IMR-90 (cell line): ENCODE measurements at regions not wholly inside any gene's neighbourhood (a gene's known extent, or its start where the extent isn't known, plus 50 kb on each side); places are given as distances from the start of the nearest gene placed in this dataset.

ENCODE experiments used
- ATAC-seq: fragments of 200-7000 bp; cut with Tn5 transposase; 2 replicates; pipeline ENCODE4 v1.9.1; 2020; ENCODE audit warnings: low read depth, mild to moderate bottlenecking, moderate library complexity
- BruUV-seq: library from RNA; stranded (reverse); fragments of 400-500 nt; replicated peaks from 2 replicates; lab custom pipeline; 2021; lab: Mats Ljungman, UMichigan
- CTCF ChIA-PET: fragments of 300-600 bp; formaldehyde crosslinking; extraction: SDS; loops from one replicate; lab custom pipeline; 2021; ENCODE audit warnings: antibody characterized with exemption; lab: Yijun Ruan, JAX
- POLR2A ChIA-PET: fragments of 300-600 bp; sonication (Branson Sonifier 250); formaldehyde crosslinking; loops from one replicate; lab custom pipeline; 2022; ENCODE audit warnings: antibody characterized with exemption; ENCODE audit not compliant: unreplicated experiment; lab: Charles Lee
- DNase-seq: peaks from one replicate; pipeline ENCODE4 v3.0.0; 2013
- H2AFZ ChIP-seq: replicated peaks from 2 replicates; pipeline ENCODE3; 2013; ENCODE audit warnings: low read length, mild to moderate bottlenecking; ENCODE audit not compliant: poor library complexity
- H2AK5ac ChIP-seq: 2 replicates; pipeline ENCODE4 v1.6.1; 2013; ENCODE audit warnings: low read depth, low read length, inconsistent platforms
- H2AK9ac ChIP-seq: replicated peaks from 2 replicates; pipeline ENCODE3; 2013; ENCODE audit warnings: mild to moderate bottlenecking, low read depth, low read length, moderate library complexity; ENCODE audit not compliant: poor library complexity
- H2BK120ac ChIP-seq: 2 replicates; pipeline ENCODE4 v1.6.1; 2013; ENCODE audit warnings: low read depth, low read length, inconsistent platforms
- H2BK15ac ChIP-seq: 3 replicates; pipeline ENCODE4 v1.6.1; 2013; ENCODE audit warnings: low read depth, low read length, inconsistent platforms
- H2BK20ac ChIP-seq: 2 replicates; pipeline ENCODE4 v1.6.1; 2013; ENCODE audit warnings: low read depth, mild to moderate bottlenecking, inconsistent platforms, low read length, moderate library complexity
- H2BK5ac ChIP-seq: 2 replicates; pipeline ENCODE4 v1.6.1; 2013; ENCODE audit warnings: mild to moderate bottlenecking, low read depth, low read length, inconsistent platforms; ENCODE audit not compliant: poor library complexity, severe bottlenecking
- H3K14ac ChIP-seq: replicated peaks from 2 replicates; pipeline ENCODE4 v1.6.1; 2013; ENCODE audit warnings: low read depth, low read length, inconsistent platforms
- H3K18ac ChIP-seq: 2 replicates; pipeline ENCODE4 v1.6.1; 2013; ENCODE audit warnings: low read depth, low read length, control low read depth
- H3K23ac ChIP-seq: 2 replicates; pipeline ENCODE4 v1.6.1; 2013; ENCODE audit warnings: low read depth, low read length, inconsistent platforms
- H3K27ac ChIP-seq: 2 replicates; pipeline ENCODE4 v1.5.1; 2013; ENCODE audit warnings: mild to moderate bottlenecking, control low read depth, low read length; ENCODE audit not compliant: insufficient read depth
- H3K27me3 ChIP-seq: 2 replicates; pipeline ENCODE4 v1.6.1; 2013; ENCODE audit warnings: low read length; ENCODE audit not compliant: control insufficient read depth, insufficient read depth
- H3K36me3 ChIP-seq: 2 replicates; pipeline ENCODE4 v1.6.1; 2013; ENCODE audit warnings: low read length, mixed read lengths; ENCODE audit not compliant: control insufficient read depth, insufficient read depth
- H3K4ac ChIP-seq: 2 replicates; pipeline ENCODE4 v1.6.1; 2013; ENCODE audit warnings: low read depth, low read length, inconsistent platforms
- H3K4me1 ChIP-seq: 2 replicates; pipeline ENCODE4 v1.6.1; 2013; ENCODE audit warnings: low read length, mixed read lengths; ENCODE audit not compliant: control insufficient read depth, insufficient read depth
- H3K4me2 ChIP-seq: 2 replicates; pipeline ENCODE4 v1.6.1; 2013; ENCODE audit warnings: low read depth, mild to moderate bottlenecking, control low read depth, low read length, moderate library complexity
- H3K4me3 ChIP-seq: 2 replicates; pipeline ENCODE4 v1.5.1; 2013; ENCODE audit warnings: low read depth, mild to moderate bottlenecking, control low read depth, low read length, moderate library complexity; ENCODE audit not compliant: insufficient read depth
- H3K56ac ChIP-seq: 2 replicates; pipeline ENCODE4 v1.6.1; 2013; ENCODE audit warnings: low read length, inconsistent platforms; ENCODE audit not compliant: insufficient read depth; ENCODE audit errors: extremely low read depth
- H3K79me1 ChIP-seq, 2 experiments: 2 replicates each; pipeline ENCODE4 v1.6.1; 2013; ENCODE audit warnings: low read length in 2 of 2, inconsistent platforms in 1 of 2, low read depth in 1 of 2
- H3K9ac ChIP-seq: 2 replicates; pipeline ENCODE4 v1.6.1; 2013; ENCODE audit warnings: low read depth, low read length, control low read depth
- H3K9me1 ChIP-seq: 2 replicates; pipeline ENCODE4 v1.6.1; 2013; ENCODE audit warnings: low read length, inconsistent platforms; ENCODE audit not compliant: insufficient read depth
- H3K9me3 ChIP-seq: 2 replicates; pipeline ENCODE4 v1.6.1; 2013; ENCODE audit warnings: low read length; ENCODE audit not compliant: control insufficient read depth, insufficient read depth
- H4K20me1 ChIP-seq: 2 replicates; pipeline ENCODE4 v1.6.1; 2013; ENCODE audit warnings: low read length, inconsistent platforms; ENCODE audit not compliant: insufficient read depth
- H4K5ac ChIP-seq: 2 replicates; pipeline ENCODE4 v1.6.1; 2013; ENCODE audit warnings: mild to moderate bottlenecking, low read depth, low read length, control low read depth
- H4K8ac ChIP-seq, 2 experiments: 2 replicates each; pipeline ENCODE4 v1.6.1; 2013; ENCODE audit warnings: low read depth in 2 of 2, low read length in 2 of 2, control low read depth in 1 of 2, inconsistent platforms in 1 of 2
- H4K91ac ChIP-seq: 2 replicates; pipeline ENCODE4 v1.6.1; 2013; ENCODE audit warnings: low read depth, low read length, inconsistent platforms; ENCODE audit not compliant: insufficient read depth
- BHLHE40 ChIP-seq: fragments of 150-350 bp; IDR thresholded peaks from 2 replicates; pipeline ENCODE4 v1.6.1; 2016; ENCODE audit warnings: mild to moderate bottlenecking, low read depth, low read length
- CEBPB ChIP-seq: IDR thresholded peaks from 2 replicates; pipeline ENCODE4 v1.6.1; 2012; ENCODE audit warnings: low read depth, low read length, improper control_type of control experiment
- CHD1 ChIP-seq: IDR thresholded peaks from 2 replicates; pipeline ENCODE4 v1.6.1; 2012; ENCODE audit warnings: low read depth, low read length, improper control_type of control experiment
- FOS ChIP-seq: fragments of 150-350 bp; IDR thresholded peaks from 2 replicates; pipeline ENCODE4 v1.6.1; 2016; ENCODE audit warnings: low read depth, low read length
- MAFK ChIP-seq: IDR thresholded peaks from 2 replicates; pipeline ENCODE4 v1.6.1; 2012; ENCODE audit warnings: low read depth, low read length, improper control_type of control experiment
- MAZ ChIP-seq: IDR thresholded peaks from 2 replicates; pipeline ENCODE4 v1.6.1; 2012; ENCODE audit warnings: low read depth, mild to moderate bottlenecking, low read length, improper control_type of control experiment, moderate library complexity, borderline replicate concordance
- NFE2L2 ChIP-seq: fragments of 150-350 bp; IDR thresholded peaks from 2 replicates; pipeline ENCODE4 v1.6.1; 2016; ENCODE audit warnings: low read depth, mild to moderate bottlenecking, low read length
- POLR2A ChIP-seq: IDR thresholded peaks from 2 replicates; pipeline ENCODE4 v1.6.1; 2012; ENCODE audit warnings: mild to moderate bottlenecking, low read depth, low read length
- RAD21 ChIP-seq: IDR thresholded peaks from 2 replicates; pipeline ENCODE4 v1.6.1; 2012; ENCODE audit warnings: low read length, improper control_type of control experiment
- RCOR1 ChIP-seq: IDR thresholded peaks from 2 replicates; pipeline ENCODE4 v1.6.1; 2012; ENCODE audit warnings: mild to moderate bottlenecking, low read length, improper control_type of control experiment; ENCODE audit not compliant: insufficient replicate concordance
- RFX5 ChIP-seq: IDR thresholded peaks from 2 replicates; pipeline ENCODE4 v1.8.0; 2012; ENCODE audit warnings: low read depth, mild to moderate bottlenecking, low read length, moderate library complexity
- SMC3 ChIP-seq: fragments of 150-350 bp; IDR thresholded peaks from 2 replicates; pipeline ENCODE4 v1.6.1; 2016; ENCODE audit warnings: low read depth, mild to moderate bottlenecking, antibody characterized with exemption, low read length, moderate library complexity
- dilution Hi-C: fragments of 300-500 bp; cut with HindIII; formaldehyde crosslinking; loops from one replicate; pipeline ENCODE4 v1.14.3; 2018; ENCODE audit warnings: low sequenced_read_pairs; ENCODE audit not compliant: unreplicated experiment
- in situ Hi-C: fragments of 300-500 bp; cut with MboI; formaldehyde crosslinking; loops from 3 replicates; pipeline ENCODE4 v1.14.3; 2019; ENCODE audit warnings: low sequenced_read_pairs, inconsistent platforms, mixed read lengths
- intact Hi-C: fragments of 100-400 bp; cut with micrococcal nuclease; formaldehyde crosslinking; loops from 2 replicates; pipeline ENCODE4 v1.10.0; 2022
- TF ChIP-seq, protein P1 (sequence below): fragments of 150-350 bp; IDR thresholded peaks from 2 replicates; pipeline ENCODE4 v1.6.1; 2016; ENCODE audit warnings: low read depth, mild to moderate bottlenecking, low read length, moderate library complexity, borderline replicate concordance
- TF ChIP-seq, protein P2 (sequence below): conservative IDR thresholded peaks from 2 replicates; pipeline ENCODE4 v1.5.1; 2012; ENCODE audit warnings: mild to moderate bottlenecking, low read depth, low read length, improper control_type of control experiment

DNA sequence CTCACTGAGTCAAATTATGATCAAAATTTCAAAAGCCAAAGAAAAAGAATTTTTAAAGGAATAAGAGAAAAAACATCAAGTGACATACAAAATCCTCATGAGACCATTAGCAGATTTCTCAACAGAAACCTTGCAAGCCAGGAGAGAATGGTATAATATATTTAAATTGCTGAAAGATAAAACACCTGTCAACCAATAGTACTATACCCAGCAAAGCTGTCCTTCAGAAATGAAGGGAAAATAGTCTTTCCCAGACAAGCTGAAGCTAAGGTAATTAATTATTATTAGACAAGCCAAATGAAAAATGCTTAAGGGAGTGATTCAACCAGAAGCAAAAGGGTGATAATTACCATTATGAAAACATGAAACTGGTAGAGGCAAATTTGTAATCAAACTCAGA, 104.2 kb upstream of the TET2 start:
- dilution Hi-C loops, result no loop called here
- Histone ChIP-seq H3K79me1 (no peaks in the 10 kb centered on the region), H3K4me2 (no peak overlapping the region), H4K8ac (no peak overlapping the region), H3K27ac (no peak overlapping the region), H3K23ac (no peak overlapping the region), H3K18ac (no peak overlapping the region), H4K91ac (no peak overlapping the region), H2AK5ac (no peak overlapping the region), H2AFZ (no peak overlapping the region), H3K9me1 (no peaks in the 10 kb centered on the region), H3K56ac (no peak overlapping the region), H3K4me3 (no peak overlapping the region), H3K4ac (no peak overlapping the region), H3K4me1 (no peaks in the 10 kb centered on the region), H3K9me3 (no peaks in the 10 kb centered on the region), H3K36me3 (no peaks in the 10 kb centered on the region), H2BK5ac (no peak overlapping the region), H2BK120ac (no peak overlapping the region), H2BK15ac (no peak overlapping the region), H2BK20ac (no peak overlapping the region), H4K20me1 (no peaks in the 10 kb centered on the region), H2AK9ac (no peak overlapping the region), H3K27me3 (no peaks in the 10 kb centered on the region), H3K14ac (no peak overlapping the region), H3K9ac (no peak overlapping the region), H4K5ac (no peak overlapping the region)
- no TSS peak for BruUV-seq
- ChIA-PET POLR2A (no interaction called here), CTCF (no interaction called here)
- DNase-seq (no peak), ATAC-seq (no peak)
- intact Hi-C loops, result no loop called here
- in situ Hi-C loops, result no loop called here
- TF ChIP-seq POLR2A (no peak), FOS (no peak), MAFK (no peak), CEBPB (no peak), BHLHE40 (no peak), SMC3 (no peak), NFE2L2 (no peak), CHD1 (no peak), RCOR1 (no peak), MAZ (no peak), RFX5 (no peak), RAD21 (no peak)
- TF ChIP-seq, protein P1, sequence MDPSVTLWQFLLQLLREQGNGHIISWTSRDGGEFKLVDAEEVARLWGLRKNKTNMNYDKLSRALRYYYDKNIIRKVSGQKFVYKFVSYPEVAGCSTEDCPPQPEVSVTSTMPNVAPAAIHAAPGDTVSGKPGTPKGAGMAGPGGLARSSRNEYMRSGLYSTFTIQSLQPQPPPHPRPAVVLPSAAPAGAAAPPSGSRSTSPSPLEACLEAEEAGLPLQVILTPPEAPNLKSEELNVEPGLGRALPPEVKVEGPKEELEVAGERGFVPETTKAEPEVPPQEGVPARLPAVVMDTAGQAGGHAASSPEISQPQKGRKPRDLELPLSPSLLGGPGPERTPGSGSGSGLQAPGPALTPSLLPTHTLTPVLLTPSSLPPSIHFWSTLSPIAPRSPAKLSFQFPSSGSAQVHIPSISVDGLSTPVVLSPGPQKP, result no peak
- TF ChIP-seq, protein P2, sequence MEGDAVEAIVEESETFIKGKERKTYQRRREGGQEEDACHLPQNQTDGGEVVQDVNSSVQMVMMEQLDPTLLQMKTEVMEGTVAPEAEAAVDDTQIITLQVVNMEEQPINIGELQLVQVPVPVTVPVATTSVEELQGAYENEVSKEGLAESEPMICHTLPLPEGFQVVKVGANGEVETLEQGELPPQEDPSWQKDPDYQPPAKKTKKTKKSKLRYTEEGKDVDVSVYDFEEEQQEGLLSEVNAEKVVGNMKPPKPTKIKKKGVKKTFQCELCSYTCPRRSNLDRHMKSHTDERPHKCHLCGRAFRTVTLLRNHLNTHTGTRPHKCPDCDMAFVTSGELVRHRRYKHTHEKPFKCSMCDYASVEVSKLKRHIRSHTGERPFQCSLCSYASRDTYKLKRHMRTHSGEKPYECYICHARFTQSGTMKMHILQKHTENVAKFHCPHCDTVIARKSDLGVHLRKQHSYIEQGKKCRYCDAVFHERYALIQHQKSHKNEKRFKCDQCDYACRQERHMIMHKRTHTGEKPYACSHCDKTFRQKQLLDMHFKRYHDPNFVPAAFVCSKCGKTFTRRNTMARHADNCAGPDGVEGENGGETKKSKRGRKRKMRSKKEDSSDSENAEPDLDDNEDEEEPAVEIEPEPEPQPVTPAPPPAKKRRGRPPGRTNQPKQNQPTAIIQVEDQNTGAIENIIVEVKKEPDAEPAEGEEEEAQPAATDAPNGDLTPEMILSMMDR, result no peak
